HepG2 (cell line): ENCODE measurements at regions not wholly inside any gene's neighbourhood (a gene's known extent, or its start where the extent isn't known, plus 50 kb on each side); places are given as distances from the start of the nearest gene placed in this dataset.

ENCODE experiments used
- ATF7 ChIP-seq, 2 experiments: fragments of 450-650 bp in 1 of 2; sonication (generic) in 1 of 2; formaldehyde crosslinking in 1 of 2; IDR thresholded peaks; 2 replicates each; pipeline versions ENCODE4 v1.4.0 to v1.6.1; 2016 to 2020; ENCODE audit warnings: antibody characterized with exemption in 1 of 2, mild to moderate bottlenecking in 1 of 2, missing genetic modification reagents in 1 of 2
- CEBPZ ChIP-seq: IDR thresholded peaks from 2 replicates; pipeline ENCODE4 v1.6.1; 2012; ENCODE audit warnings: low read length, improper control_type of control experiment
- ELK4 ChIP-seq: sonication (generic); formaldehyde crosslinking; IDR thresholded peaks from 2 replicates; pipeline ENCODE4 v1.9.0; 2021; ENCODE audit warnings: missing genetic modification reagents, borderline replicate concordance
- KLF13 ChIP-seq: sonication (generic); formaldehyde crosslinking; IDR thresholded peaks from 2 replicates; pipeline ENCODE4 v1.4.0; 2020; ENCODE audit warnings: mild to moderate bottlenecking, missing genetic modification reagents
- NCOA2 ChIP-seq: sonication (generic); formaldehyde crosslinking; IDR thresholded peaks from 2 replicates; pipeline ENCODE4 v1.8.0; 2022; ENCODE audit warnings: inconsistent platforms
- NFIC ChIP-seq: IDR thresholded peaks from 2 replicates; pipeline ENCODE4 v1.6.1; 2012; ENCODE audit warnings: mild to moderate bottlenecking, low read length, inconsistent platforms
- POLR2AphosphoS2 ChIP-seq: IDR thresholded peaks from 2 replicates; pipeline ENCODE4 v1.6.1; 2011; ENCODE audit warnings: low read depth, low read length, improper control_type of control experiment
- POLR2AphosphoS5 ChIP-seq: IDR thresholded peaks from 2 replicates; pipeline ENCODE4 v1.6.1; 2012; ENCODE audit warnings: low read depth, low read length
- RARA ChIP-seq: IDR thresholded peaks from 2 replicates; pipeline ENCODE4 v1.6.1; 2016; ENCODE audit warnings: missing genetic modification reagents, missing compliant biosample characterization
- REL ChIP-seq: sonication (generic); formaldehyde crosslinking; conservative IDR thresholded peaks from 2 replicates; pipeline ENCODE4 v1.8.0; 2022; ENCODE audit warnings: mild to moderate bottlenecking, missing genetic modification reagents, moderate library complexity
- REST ChIP-seq, 2 experiments: IDR thresholded peaks; 2 replicates each; pipeline ENCODE4 v1.6.1; 2011 to 2012; ENCODE audit warnings: low read length in 2 of 2, borderline replicate concordance in 1 of 2, low read depth in 1 of 2, mild to moderate bottlenecking in 1 of 2, moderate library complexity in 1 of 2
- ZBTB42 ChIP-seq: sonication (generic); formaldehyde crosslinking; IDR thresholded peaks from 2 replicates; pipeline ENCODE4 v1.5.0; 2020; ENCODE audit warnings: mild to moderate bottlenecking, missing genetic modification reagents
- ZNF207 ChIP-seq: fragments of 450-650 bp; IDR thresholded peaks from 2 replicates; pipeline ENCODE4 v1.6.1; 2016; ENCODE audit warnings: antibody characterized with exemption, borderline replicate concordance
- ZNF720 ChIP-seq: sonication (generic); formaldehyde crosslinking; IDR thresholded peaks from 2 replicates; pipeline ENCODE4 v1.4.0; 2020; ENCODE audit warnings: missing genetic modification reagents
- TF ChIP-seq, protein P1 (sequence below): sonication (generic); formaldehyde crosslinking; conservative IDR thresholded peaks from 2 replicates; pipeline ENCODE4 v1.4.0; 2020; ENCODE audit warnings: mild to moderate bottlenecking, missing genetic modification reagents, moderate library complexity
- TF ChIP-seq, protein P2 (sequence below): fragments of 450-650 bp; IDR thresholded peaks from 2 replicates; pipeline ENCODE4 v1.6.1; 2016

DNA sequence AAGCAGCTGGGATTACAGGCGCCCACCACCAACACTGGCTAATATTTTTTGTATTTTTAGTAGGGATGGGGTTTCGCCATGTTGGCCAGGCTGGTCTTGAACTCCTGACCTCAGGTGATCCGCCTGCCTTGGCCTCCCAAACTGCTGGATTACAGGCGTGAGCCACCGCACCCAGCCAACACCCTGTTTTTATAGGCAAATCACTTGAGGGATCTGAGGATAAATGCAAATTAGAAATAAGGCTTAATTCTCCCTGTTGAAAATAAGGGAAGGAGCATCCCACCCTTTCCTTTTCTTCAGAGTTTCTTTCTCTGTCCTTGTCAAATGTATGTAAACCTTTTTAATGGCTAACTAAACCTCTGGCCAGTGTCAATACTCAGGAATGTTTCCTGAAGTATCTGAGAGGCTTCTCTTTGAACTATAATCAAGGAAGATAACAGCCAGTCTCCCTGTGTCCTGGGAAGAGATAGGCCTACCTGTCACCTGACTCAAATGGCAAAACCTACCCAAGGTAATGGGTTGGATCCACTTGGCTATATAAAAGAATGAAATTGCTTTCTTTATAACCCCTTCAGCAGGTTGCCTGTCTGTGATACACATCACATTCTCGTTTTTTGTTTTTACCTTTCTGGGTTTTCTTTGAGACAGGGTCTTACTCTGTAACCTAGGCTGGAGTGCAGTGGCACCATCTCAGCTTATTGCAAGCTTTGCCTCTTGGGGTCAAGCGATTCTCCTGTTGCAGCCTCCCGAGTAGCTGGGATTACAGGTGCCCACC is 64.5 kb upstream of the TNFAIP3 start (continued):
- TF ChIP-seq ZNF720 (no peak), CEBPZ (no peak), POLR2AphosphoS2 (no peak), NCOA2 (peak; percentile 76; the same call in 1 of the 2 replicates), POLR2AphosphoS5 (no peak), NFIC (0 out of 2 replicates have a peak, but pooled peaks have one; percentile 58), ELK4 (CRISPR knock-in tag) (no peak), REL (CRISPR knock-in tag) (no peak), ZBTB42 (CRISPR knock-in tag) (no peak), ZNF207 (no peak), RARA (CRISPR knock-in tag) (peak; percentile 35), REST (IDR thresholded peaks at IDR 0.05; ENCODE audit: borderline replicate concordance in 1 of 2, low read depth in 1 of 2, low read length in 2 of 2) (no peak), KLF13 (CRISPR knock-in tag) (no peak), ATF7 (IDR thresholded peaks at IDR 0.05) (no peak), ATF7 (CRISPR knock-in tag; IDR thresholded peaks at IDR 0.05) (no peak)
- TF ChIP-seq, protein P1, sequence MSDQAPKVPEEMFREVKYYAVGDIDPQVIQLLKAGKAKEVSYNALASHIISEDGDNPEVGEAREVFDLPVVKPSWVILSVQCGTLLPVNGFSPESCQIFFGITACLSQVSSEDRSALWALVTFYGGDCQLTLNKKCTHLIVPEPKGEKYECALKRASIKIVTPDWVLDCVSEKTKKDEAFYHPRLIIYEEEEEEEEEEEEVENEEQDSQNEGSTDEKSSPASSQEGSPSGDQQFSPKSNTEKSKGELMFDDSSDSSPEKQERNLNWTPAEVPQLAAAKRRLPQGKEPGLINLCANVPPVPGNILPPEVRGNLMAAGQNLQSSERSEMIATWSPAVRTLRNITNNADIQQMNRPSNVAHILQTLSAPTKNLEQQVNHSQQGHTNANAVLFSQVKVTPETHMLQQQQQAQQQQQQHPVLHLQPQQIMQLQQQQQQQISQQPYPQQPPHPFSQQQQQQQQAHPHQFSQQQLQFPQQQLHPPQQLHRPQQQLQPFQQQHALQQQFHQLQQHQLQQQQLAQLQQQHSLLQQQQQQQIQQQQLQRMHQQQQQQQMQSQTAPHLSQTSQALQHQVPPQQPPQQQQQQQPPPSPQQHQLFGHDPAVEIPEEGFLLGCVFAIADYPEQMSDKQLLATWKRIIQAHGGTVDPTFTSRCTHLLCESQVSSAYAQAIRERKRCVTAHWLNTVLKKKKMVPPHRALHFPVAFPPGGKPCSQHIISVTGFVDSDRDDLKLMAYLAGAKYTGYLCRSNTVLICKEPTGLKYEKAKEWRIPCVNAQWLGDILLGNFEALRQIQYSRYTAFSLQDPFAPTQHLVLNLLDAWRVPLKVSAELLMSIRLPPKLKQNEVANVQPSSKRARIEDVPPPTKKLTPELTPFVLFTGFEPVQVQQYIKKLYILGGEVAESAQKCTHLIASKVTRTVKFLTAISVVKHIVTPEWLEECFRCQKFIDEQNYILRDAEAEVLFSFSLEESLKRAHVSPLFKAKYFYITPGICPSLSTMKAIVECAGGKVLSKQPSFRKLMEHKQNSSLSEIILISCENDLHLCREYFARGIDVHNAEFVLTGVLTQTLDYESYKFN: peak; percentile 77
- TF ChIP-seq, protein P2, sequence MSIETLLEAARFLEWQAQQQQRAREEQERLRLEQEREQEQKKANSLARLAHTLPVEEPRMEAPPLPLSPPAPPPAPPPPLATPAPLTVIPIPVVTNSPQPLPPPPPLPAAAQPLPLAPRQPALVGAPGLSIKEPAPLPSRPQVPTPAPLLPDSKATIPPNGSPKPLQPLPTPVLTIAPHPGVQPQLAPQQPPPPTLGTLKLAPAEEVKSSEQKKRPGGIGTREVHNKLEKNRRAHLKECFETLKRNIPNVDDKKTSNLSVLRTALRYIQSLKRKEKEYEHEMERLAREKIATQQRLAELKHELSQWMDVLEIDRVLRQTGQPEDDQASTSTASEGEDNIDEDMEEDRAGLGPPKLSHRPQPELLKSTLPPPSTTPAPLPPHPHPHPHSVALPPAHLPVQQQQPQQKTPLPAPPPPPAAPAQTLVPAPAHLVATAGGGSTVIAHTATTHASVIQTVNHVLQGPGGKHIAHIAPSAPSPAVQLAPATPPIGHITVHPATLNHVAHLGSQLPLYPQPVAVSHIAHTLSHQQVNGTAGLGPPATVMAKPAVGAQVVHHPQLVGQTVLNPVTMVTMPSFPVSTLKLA: no peak
